GM18502 (cell line): ENCODE measurements at regions not wholly inside any gene's neighbourhood (a gene's known extent, or its start where the extent isn't known, plus 50 kb on each side); places are given as distances from the start of the nearest gene placed in this dataset.

Experiments
- ATAC-seq: cut with Tn5 transposase; IDR thresholded peaks from one replicate; pipeline ENCODE4 v1.9.1; 2021; ENCODE audit warnings: mild to moderate bottlenecking; ENCODE audit not compliant: unreplicated experiment, poor library complexity

DNA sequence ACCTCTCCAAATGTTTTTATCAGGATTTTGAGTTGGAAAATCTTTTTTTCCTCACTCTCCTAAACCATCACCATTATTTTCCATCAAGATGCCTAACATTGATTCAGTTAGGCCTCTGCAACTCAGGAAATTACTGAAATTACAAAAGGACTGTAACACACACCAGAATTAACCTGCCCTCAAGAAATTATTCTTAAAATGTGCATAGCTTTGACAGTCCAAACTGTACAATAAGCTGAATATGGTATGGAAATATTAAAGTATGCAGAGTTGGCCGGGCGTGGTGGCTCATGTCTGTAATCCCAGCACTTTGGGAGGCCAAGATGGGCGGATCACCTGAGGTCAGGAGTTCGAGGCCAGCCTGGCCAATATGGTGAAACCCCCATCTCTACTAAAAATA is 50.2 kb upstream of the PHLPP1 start:
- ATAC-seq, result no peak
